ENCODE measurements at regions not wholly inside any gene's neighbourhood (a gene's known extent, or its start where the extent isn't known, plus 50 kb on each side); places are given as distances from the start of the nearest gene placed in this dataset.

- POLR2A ChIA-PET, result no interaction called here
- ATAC-seq (no peak), DNase-seq (ENCODE audit: low read depth, low spot score) (no peak)
- H3K27ac ChIP-seq (ENCODE audit: low read length), result no peak overlapping the region
- no peaks in the 10 kb centered on the region for H3K4me1 ChIP-seq (ENCODE audit: control insufficient read depth, insufficient read depth, low read length)
- BruUV-seq (replicated peaks), result no TSS peak
- intact Hi-C loops (cut with micrococcal nuclease; ENCODE audit: unreplicated experiment) (no loop called here), in situ Hi-C loops (cut with HindIII; ENCODE audit: low pct_unique_long_range_greater_than_20kb, low sequenced_read_pairs) (no loop called here)
- no peak overlapping the region for H3K4me3 ChIP-seq (ENCODE audit: low read depth in 2 of 2, low read length in 2 of 2)
- CTCF ChIA-PET, result no interaction called here
- H3K36me3 ChIP-seq (ENCODE audit: control insufficient read depth, insufficient read depth, low read length), result no peaks in the 10 kb centered on the region
- no peaks in the 10 kb centered on the region; the same call in 1 of the 2 replicates for H3K9me3 ChIP-seq (ENCODE audit: control insufficient read depth, insufficient read depth, low read depth, low read length)
- no peaks in the 10 kb centered on the region for H3K27me3 ChIP-seq (ENCODE audit: control insufficient read depth, insufficient read depth, low read length)
- TF ChIP-seq SIN3A (IDR thresholded peaks at IDR 0.05; ENCODE audit: borderline replicate concordance, insufficient read depth, low read depth, low read length), result no peak
- no peak for TF ChIP-seq REST (IDR thresholded peaks at IDR 0.05; ENCODE audit: insufficient read depth in 1 of 2, low read depth in 2 of 2, low read length in 1 of 2)
- TF ChIP-seq POLR2AphosphoS5 (IDR thresholded peaks at IDR 0.05; ENCODE audit: low read depth, low read length), result no peak
- no peak for TF ChIP-seq CTCF (IDR thresholded peaks at IDR 0.05)
- no peak for TF ChIP-seq TCF7L2 (IDR thresholded peaks at IDR 0.05; ENCODE audit: low read depth, low read length)
These were observed 150.8 kb upstream of the DIPK2B start for GRCh38 chrX:45351478-45351877.

- BruUV-seq (replicated peaks), result no TSS peak
- POLR2A ChIA-PET, result no interaction called here
- TF ChIP-seq TCF7L2 (IDR thresholded peaks at IDR 0.05; ENCODE audit: low read depth, low read length), result no peak
- no peak for TF ChIP-seq REST (IDR thresholded peaks at IDR 0.05; ENCODE audit: insufficient read depth in 1 of 2, low read depth in 2 of 2, low read length in 1 of 2)
- TF ChIP-seq CTCF (IDR thresholded peaks at IDR 0.05), result no peak
- no peak for TF ChIP-seq POLR2AphosphoS5 (IDR thresholded peaks at IDR 0.05; ENCODE audit: low read depth, low read length)
- TF ChIP-seq SIN3A (IDR thresholded peaks at IDR 0.05; ENCODE audit: borderline replicate concordance, insufficient read depth, low read depth, low read length), result no peak
These were observed 147.6 kb upstream of the DIPK2B start for GRCh38 chrX:45348296-45348695.

More at GRCh38 chrX:45348296-45348695, 147.6 kb upstream of the DIPK2B start:
- H3K4me3 ChIP-seq (ENCODE audit: low read depth in 2 of 2, low read length in 2 of 2), result no peak overlapping the region
- CTCF ChIA-PET, result no interaction called here
- ATAC-seq (no peak), DNase-seq (ENCODE audit: low read depth, low spot score) (no peak)
- H3K27ac ChIP-seq (ENCODE audit: low read length), result no peak overlapping the region
- no peaks in the 10 kb centered on the region for H3K9me3 ChIP-seq (ENCODE audit: control insufficient read depth, insufficient read depth, low read depth, low read length)
- intact Hi-C loops (cut with micrococcal nuclease; ENCODE audit: unreplicated experiment), result no loop called here
- in situ Hi-C loops (cut with HindIII; ENCODE audit: low pct_unique_long_range_greater_than_20kb, low sequenced_read_pairs), result no loop called here
- H3K36me3 ChIP-seq (ENCODE audit: control insufficient read depth, insufficient read depth, low read length), result no peaks in the 10 kb centered on the region
- H3K4me1 ChIP-seq (ENCODE audit: control insufficient read depth, insufficient read depth, low read length), result no peaks in the 10 kb centered on the region
- H3K27me3 ChIP-seq (ENCODE audit: control insufficient read depth, insufficient read depth, low read length), result no peaks in the 10 kb centered on the region

Data from Panc1 (cell line).